Activated naive CD8-positive, alpha-beta T cell treated with anti-CD3 and anti-CD28 coated beads, Interleukin-2, amount 10 ng/mL, durations not matched to agents 7 days and 5 days (primary cell): ENCODE measurements at regions not wholly inside any gene's neighbourhood (a gene's known extent, or its start where the extent isn't known, plus 50 kb on each side); places are given as distances from the start of the nearest gene placed in this dataset.

Source experiments
- ATAC-seq: fragments of 150-1000 bp; cut with Tn5 transposase; one replicate; pipeline ENCODE4 v1.10.0; 2021; ENCODE audit warnings: low read depth, moderate library complexity
- POLR2A ChIA-PET: fragments of 350-600 bp; sonication (Branson Sonifier 250); formaldehyde crosslinking; loops from one replicate; lab custom pipeline; 2021; ENCODE audit warnings: antibody characterized with exemption; lab: Charles Lee
- DNase-seq: peaks from one replicate; pipeline ENCODE4 v3.0.0; 2021
- H3K27ac Mint-ChIP-seq: one replicate; pipeline ENCODE4 v1.8.0; 2022; ENCODE audit warnings: mild to moderate bottlenecking, mixed read lengths
- H3K27me3 Mint-ChIP-seq: one replicate; pipeline ENCODE4 v1.8.0; 2022; ENCODE audit warnings: mild to moderate bottlenecking, moderate library complexity, mixed read lengths
- H3K36me3 Mint-ChIP-seq: one replicate; pipeline ENCODE4 v1.8.0; 2021; ENCODE audit warnings: mild to moderate bottlenecking, mixed read lengths
- H3K4me1 Mint-ChIP-seq: one replicate; pipeline ENCODE4 v1.8.0; 2021; ENCODE audit warnings: mixed read lengths
- H3K4me3 Mint-ChIP-seq: one replicate; pipeline ENCODE4 v1.8.0; 2022; ENCODE audit warnings: mild to moderate bottlenecking, moderate library complexity, mixed read lengths
- H3K9me3 Mint-ChIP-seq: one replicate; pipeline ENCODE4 v1.8.0; 2021; ENCODE audit warnings: mixed read lengths

DNA sequence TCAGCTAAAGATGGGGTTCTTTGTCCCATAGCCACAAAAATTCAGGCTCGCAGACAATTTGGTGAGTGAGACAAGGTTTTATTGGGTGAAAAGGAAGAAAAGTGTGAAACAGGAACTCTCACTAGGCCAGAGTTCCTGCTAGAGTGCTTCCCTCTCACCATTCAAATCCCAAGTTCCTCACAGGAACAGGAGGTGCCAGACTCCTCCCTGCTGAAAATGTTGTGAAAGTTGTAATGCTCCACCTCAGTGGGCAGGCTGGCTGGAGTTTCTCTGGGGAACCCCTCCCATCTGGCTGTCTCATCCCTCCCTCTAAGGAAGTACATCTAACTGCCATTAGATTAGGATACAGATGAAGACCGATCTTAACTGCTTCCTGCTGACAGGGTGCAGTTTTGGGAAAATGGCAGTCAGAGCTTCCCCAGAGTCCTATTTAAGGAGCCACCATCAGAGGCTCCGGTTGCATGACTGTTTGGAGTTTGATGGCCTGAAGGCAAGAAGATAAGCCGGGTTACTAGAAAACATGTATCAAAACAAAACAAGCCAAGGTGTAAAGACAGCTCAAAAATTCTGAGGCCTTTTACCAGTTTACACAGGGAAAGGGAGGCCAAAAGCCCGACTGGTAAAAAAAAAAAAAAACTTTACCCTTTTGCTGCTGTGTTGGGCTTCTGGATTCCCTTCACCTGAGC is 127.6 kb downstream of the FSCB start:
- peaks cover 14% of the 10 kb centered on the region for H3K9me3 Mint-ChIP-seq
- DNase-seq (no peak), ATAC-seq (no peak)
- no peaks in the 10 kb centered on the region for H3K27me3 Mint-ChIP-seq
- H3K36me3 Mint-ChIP-seq: no peaks in the 10 kb centered on the region
- H3K4me1 Mint-ChIP-seq: no peaks in the 10 kb centered on the region
- H3K27ac Mint-ChIP-seq: no peak overlapping the region
- H3K4me3 Mint-ChIP-seq: no peak overlapping the region
- POLR2A ChIA-PET: no interaction called here

- Mint-ChIP-seq H3K27me3 (no peaks in the 10 kb centered on the region), H3K36me3 (no peaks in the 10 kb centered on the region), H3K27ac (no peak overlapping the region), H3K4me1 (no peaks in the 10 kb centered on the region), H3K4me3 (no peak overlapping the region), H3K9me3 (peaks cover 15% of the 10 kb centered on the region)
- ATAC-seq (no peak), DNase-seq (no peak)
- POLR2A ChIA-PET: no interaction called here
Measured at GRCh38 chr14:44374906-44375305, 132.2 kb downstream of the FSCB start.

DNA sequence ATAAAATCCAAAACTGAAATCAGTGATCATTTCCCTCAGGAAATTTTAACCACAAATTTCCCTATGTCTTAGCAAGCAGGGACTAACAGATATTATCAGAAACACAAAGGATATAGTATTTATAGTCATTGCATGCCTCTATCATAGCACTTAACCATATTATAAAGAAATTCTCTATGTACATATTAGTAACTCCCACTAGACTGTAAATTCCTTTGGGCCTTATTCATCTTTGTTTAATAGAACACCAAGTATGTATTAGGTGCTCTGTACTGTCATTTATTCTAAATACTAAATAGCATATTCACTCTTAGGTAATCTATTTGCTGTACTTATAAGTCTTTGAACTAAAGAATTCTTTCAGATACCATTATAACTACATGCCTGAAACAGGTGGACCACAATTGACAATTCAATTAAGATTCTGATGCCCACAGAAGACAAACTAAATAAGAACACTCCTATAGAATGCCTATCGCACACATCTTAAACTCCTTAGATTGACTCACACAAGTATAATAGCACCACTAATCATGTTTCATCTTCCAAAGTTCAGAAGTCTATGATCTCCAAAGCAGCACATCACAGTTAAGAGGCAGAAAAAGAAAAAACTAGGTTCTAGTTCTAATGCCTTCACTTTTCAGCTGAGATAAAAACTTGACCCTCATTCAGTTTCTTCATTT is 134.1 kb downstream of the FSCB start:
- Mint-ChIP-seq H3K27ac (no peak overlapping the region), H3K4me3 (no peak overlapping the region), H3K9me3 (peaks cover 15% of the 10 kb centered on the region), H3K36me3 (no peaks in the 10 kb centered on the region), H3K27me3 (no peaks in the 10 kb centered on the region), H3K4me1 (no peaks in the 10 kb centered on the region)
- no peak for DNase-seq
- POLR2A ChIA-PET: no interaction called here
- no peak for ATAC-seq

GRCh38 chr14:44372231-44372630 is 134.9 kb downstream of the FSCB start:
- Mint-ChIP-seq H3K9me3 (peaks cover 9% of the 10 kb centered on the region), H3K4me1 (no peaks in the 10 kb centered on the region)
- ATAC-seq: no peak

DNA sequence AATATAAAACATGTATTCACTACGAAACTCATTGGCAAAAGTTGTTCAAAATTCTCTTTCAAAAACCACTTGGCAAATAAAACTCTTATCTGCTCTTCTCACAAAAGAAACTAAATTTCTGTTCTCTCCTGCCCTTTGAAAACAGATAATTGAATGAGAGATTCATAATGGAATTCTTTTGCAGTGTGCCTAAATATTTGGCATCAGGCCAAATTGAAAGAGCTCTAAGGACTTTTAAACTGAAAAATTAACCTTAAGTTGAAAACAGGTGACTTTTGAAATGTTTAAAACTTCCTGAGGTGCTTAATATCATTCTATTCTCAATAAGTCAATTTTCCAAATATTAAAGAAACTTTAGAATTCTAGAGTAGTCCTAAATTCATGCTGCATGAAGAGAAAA is 136.4 kb downstream of the FSCB start:
- Mint-ChIP-seq H3K36me3 (no peaks in the 10 kb centered on the region), H3K27ac (no peak overlapping the region), H3K27me3 (no peaks in the 10 kb centered on the region), H3K9me3 (peaks cover 4% of the 10 kb centered on the region), H3K4me3 (no peak overlapping the region), H3K4me1 (no peaks in the 10 kb centered on the region)
- DNase-seq (no peak), ATAC-seq (no peak)
- POLR2A ChIA-PET: no interaction called here

More at GRCh38 chr14:44372231-44372630, 134.9 kb downstream of the FSCB start:
- Mint-ChIP-seq H3K27me3 (no peaks in the 10 kb centered on the region), H3K27ac (no peak overlapping the region), H3K36me3 (no peaks in the 10 kb centered on the region), H3K4me3 (no peak overlapping the region)
- DNase-seq: no peak
- POLR2A ChIA-PET: no interaction called here

GRCh38 chr14:44369401-44370123 is 137.5 kb downstream of the FSCB start:
- peaks cover 3% of the 10 kb centered on the region for H3K9me3 Mint-ChIP-seq
- H3K4me1 Mint-ChIP-seq: no peaks in the 10 kb centered on the region
- POLR2A ChIA-PET: no interaction called here
- H3K4me3 Mint-ChIP-seq: no peak overlapping the region
- no peaks in the 10 kb centered on the region for H3K36me3 Mint-ChIP-seq
- DNase-seq (no peak), ATAC-seq (no peak)
- H3K27me3 Mint-ChIP-seq: no peaks in the 10 kb centered on the region
- H3K27ac Mint-ChIP-seq: no peak overlapping the region

DNA sequence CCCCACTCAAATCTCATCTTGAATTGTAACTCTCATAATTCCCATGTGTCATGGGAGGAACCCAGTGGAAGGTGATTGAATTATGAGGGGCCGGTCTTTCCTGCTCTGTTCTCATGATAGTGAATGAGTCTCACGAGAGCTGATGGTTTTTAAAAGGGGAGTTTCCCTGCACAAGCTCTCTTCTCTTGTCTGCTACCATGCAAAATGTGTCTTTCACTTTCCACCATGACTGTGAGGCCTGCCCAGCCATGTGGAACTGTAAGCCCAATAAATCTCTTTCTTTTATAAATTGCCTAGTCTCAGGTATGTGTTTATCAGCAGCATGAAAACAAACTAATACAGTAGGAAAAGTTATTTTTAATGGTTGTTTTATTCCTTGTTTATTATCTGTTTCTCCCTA is 146.0 kb downstream of the FSCB start:
- DNase-seq (no peak), ATAC-seq (no peak)
- Mint-ChIP-seq H3K27me3 (no peaks in the 10 kb centered on the region), H3K9me3 (peaks cover 4% of the 10 kb centered on the region), H3K4me3 (no peak overlapping the region), H3K36me3 (no peaks in the 10 kb centered on the region), H3K27ac (no peak overlapping the region), H3K4me1 (no peaks in the 10 kb centered on the region)
- POLR2A ChIA-PET: no interaction called here

GRCh38 chr14:44353805-44354204 is 153.3 kb downstream of the FSCB start:
- H3K27ac Mint-ChIP-seq: no peak overlapping the region

GRCh38 chr14:44352201-44352600 is 154.9 kb downstream of the FSCB start:
- peaks cover 5% of the 10 kb centered on the region for H3K9me3 Mint-ChIP-seq
- POLR2A ChIA-PET: no interaction called here
- H3K4me3 Mint-ChIP-seq: no peak overlapping the region

More at GRCh38 chr14:44353805-44354204, 153.3 kb downstream of the FSCB start:
- H3K36me3 Mint-ChIP-seq: no peaks in the 10 kb centered on the region
- H3K27me3 Mint-ChIP-seq: no peaks in the 10 kb centered on the region
- H3K4me3 Mint-ChIP-seq: no peak overlapping the region
- peaks cover 2% of the 10 kb centered on the region for H3K9me3 Mint-ChIP-seq
- DNase-seq (no peak), ATAC-seq (no peak)
- POLR2A ChIA-PET: no interaction called here
- H3K4me1 Mint-ChIP-seq: no peaks in the 10 kb centered on the region

GRCh38 chr14:44347316-44347715 is 159.8 kb downstream of the FSCB start:
- DNase-seq (no peak), ATAC-seq (no peak)
- H3K4me3 Mint-ChIP-seq: no peak overlapping the region
- no peaks in the 10 kb centered on the region for H3K27me3 Mint-ChIP-seq
- POLR2A ChIA-PET: no interaction called here
- H3K36me3 Mint-ChIP-seq: no peaks in the 10 kb centered on the region
- no peak overlapping the region for H3K27ac Mint-ChIP-seq
- H3K9me3 Mint-ChIP-seq: peaks cover 7% of the 10 kb centered on the region
- H3K4me1 Mint-ChIP-seq: no peaks in the 10 kb centered on the region

More at GRCh38 chr14:44352201-44352600, 154.9 kb downstream of the FSCB start:
- H3K27me3 Mint-ChIP-seq: no peaks in the 10 kb centered on the region
- no peaks in the 10 kb centered on the region for H3K4me1 Mint-ChIP-seq
- no peak for ATAC-seq
- DNase-seq: no peak
- H3K36me3 Mint-ChIP-seq: no peaks in the 10 kb centered on the region
- no peak overlapping the region for H3K27ac Mint-ChIP-seq

DNA sequence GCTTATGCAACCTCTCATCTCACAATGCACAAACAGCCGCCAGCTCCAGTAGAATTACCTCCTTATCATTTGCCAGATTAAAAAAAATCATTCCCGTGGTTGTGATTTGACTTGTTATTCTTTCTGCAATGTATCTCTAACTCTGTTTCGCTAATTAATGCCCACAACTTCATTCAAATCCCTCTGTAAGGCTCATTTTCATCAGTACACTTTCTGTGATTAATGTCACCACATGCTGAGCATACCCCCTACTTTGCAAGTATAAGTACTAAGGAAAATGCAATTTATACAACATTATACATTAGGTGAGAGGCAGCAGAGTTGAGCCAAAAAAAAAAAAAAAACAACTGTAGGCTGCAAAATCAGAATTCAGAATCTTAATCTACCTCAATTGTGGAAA is 166.0 kb downstream of the FSCB start:
- no peak for ATAC-seq
- H3K4me1 Mint-ChIP-seq: no peaks in the 10 kb centered on the region
- POLR2A ChIA-PET: no interaction called here
- H3K36me3 Mint-ChIP-seq: no peaks in the 10 kb centered on the region
- no peak for DNase-seq
- no peak overlapping the region for H3K27ac Mint-ChIP-seq
- H3K27me3 Mint-ChIP-seq: no peaks in the 10 kb centered on the region
- H3K9me3 Mint-ChIP-seq: peaks cover 3% of the 10 kb centered on the region
- no peak overlapping the region for H3K4me3 Mint-ChIP-seq

DNA sequence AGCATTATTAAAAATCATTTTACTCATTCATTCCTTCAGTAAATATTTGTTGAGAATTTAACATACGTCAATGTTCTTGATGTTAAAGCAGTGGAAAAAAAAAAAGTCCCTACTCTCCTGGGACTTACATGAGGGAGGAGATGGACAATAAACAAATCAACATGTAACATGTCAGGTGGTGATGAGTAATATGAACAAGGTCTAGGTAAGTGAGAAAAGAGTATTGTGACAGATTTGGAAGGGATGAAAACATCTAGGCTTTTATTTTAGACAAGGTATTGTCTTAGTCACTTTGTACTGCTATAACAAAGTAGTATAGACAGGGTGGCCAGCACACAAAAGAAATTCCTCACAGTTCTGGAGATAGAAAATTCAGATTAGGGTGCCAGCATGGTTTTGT is 167.2 kb downstream of the FSCB start:
- no peak for DNase-seq
- no peak for ATAC-seq
- Mint-ChIP-seq H3K36me3 (no peaks in the 10 kb centered on the region), H3K27ac (no peak overlapping the region), H3K9me3 (peaks cover 3% of the 10 kb centered on the region), H3K4me1 (no peaks in the 10 kb centered on the region), H3K27me3 (no peaks in the 10 kb centered on the region), H3K4me3 (no peak overlapping the region)
- POLR2A ChIA-PET: no interaction called here

DNA sequence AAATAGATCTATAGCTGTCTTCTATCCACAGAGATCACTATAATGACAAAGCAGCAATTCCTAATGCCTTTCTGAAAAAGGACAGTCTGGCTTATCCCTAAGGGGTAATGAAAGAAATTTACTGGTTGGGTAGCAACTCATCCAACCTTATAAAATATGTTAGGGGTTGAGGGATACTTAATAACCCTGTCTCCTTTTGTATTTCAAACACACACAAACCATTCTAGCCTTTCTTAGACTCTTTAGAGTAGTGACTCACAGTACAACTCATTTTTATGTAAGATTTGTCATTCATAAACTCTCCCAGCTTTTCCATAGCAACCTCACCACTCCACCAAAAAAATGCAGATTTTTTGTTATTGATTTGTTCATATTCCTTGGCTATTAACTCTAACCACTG is 167.9 kb downstream of the FSCB start:
- Mint-ChIP-seq H3K4me3 (no peak overlapping the region), H3K27me3 (no peaks in the 10 kb centered on the region)
- POLR2A ChIA-PET: no interaction called here

GRCh38 chr14:44317441-44317746 is 189.7 kb downstream of the FSCB start:
- no peak for ATAC-seq
- Mint-ChIP-seq H3K4me1 (no peaks in the 10 kb centered on the region), H3K27me3 (no peaks in the 10 kb centered on the region), H3K36me3 (no peaks in the 10 kb centered on the region), H3K4me3 (no peak overlapping the region), H3K27ac (no peak overlapping the region), H3K9me3 (peaks cover 3% of the 10 kb centered on the region)
- POLR2A ChIA-PET: no interaction called here
- DNase-seq: no peak

More for the DNA sequence above, 167.9 kb downstream of the FSCB start:
- H3K9me3 Mint-ChIP-seq: peaks cover 3% of the 10 kb centered on the region
- H3K4me1 Mint-ChIP-seq: no peaks in the 10 kb centered on the region
- H3K36me3 Mint-ChIP-seq: no peaks in the 10 kb centered on the region
- ATAC-seq (no peak), DNase-seq (no peak)
- no peak overlapping the region for H3K27ac Mint-ChIP-seq
